ENCODE measurements at regions not wholly inside any gene's neighbourhood (a gene's known extent, or its start where the extent isn't known, plus 50 kb on each side); places are given as distances from the start of the nearest gene placed in this dataset.

GRCh38 chr2:58574873-58575272 lies 333.7 kb upstream of the FANCL start:
- POLR2A ChIA-PET = interaction anchor here (0.6 kb wide), 1 partner anchor 54 kb away, joined by 11 read pairs; no protein-coding TSS in a partner anchor
- TF ChIP-seq SIN3A (IDR thresholded peaks at IDR 0.05; ENCODE audit: borderline replicate concordance, insufficient read depth, low read depth, low read length) = no peak
- TF ChIP-seq POLR2AphosphoS5 (IDR thresholded peaks at IDR 0.05; ENCODE audit: low read depth, low read length) = no peak
- TF ChIP-seq, protein P1, sequence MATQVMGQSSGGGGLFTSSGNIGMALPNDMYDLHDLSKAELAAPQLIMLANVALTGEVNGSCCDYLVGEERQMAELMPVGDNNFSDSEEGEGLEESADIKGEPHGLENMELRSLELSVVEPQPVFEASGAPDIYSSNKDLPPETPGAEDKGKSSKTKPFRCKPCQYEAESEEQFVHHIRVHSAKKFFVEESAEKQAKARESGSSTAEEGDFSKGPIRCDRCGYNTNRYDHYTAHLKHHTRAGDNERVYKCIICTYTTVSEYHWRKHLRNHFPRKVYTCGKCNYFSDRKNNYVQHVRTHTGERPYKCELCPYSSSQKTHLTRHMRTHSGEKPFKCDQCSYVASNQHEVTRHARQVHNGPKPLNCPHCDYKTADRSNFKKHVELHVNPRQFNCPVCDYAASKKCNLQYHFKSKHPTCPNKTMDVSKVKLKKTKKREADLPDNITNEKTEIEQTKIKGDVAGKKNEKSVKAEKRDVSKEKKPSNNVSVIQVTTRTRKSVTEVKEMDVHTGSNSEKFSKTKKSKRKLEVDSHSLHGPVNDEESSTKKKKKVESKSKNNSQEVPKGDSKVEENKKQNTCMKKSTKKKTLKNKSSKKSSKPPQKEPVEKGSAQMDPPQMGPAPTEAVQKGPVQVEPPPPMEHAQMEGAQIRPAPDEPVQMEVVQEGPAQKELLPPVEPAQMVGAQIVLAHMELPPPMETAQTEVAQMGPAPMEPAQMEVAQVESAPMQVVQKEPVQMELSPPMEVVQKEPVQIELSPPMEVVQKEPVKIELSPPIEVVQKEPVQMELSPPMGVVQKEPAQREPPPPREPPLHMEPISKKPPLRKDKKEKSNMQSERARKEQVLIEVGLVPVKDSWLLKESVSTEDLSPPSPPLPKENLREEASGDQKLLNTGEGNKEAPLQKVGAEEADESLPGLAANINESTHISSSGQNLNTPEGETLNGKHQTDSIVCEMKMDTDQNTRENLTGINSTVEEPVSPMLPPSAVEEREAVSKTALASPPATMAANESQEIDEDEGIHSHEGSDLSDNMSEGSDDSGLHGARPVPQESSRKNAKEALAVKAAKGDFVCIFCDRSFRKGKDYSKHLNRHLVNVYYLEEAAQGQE (IDR thresholded peaks at IDR 0.05; ENCODE audit: insufficient read depth in 1 of 2, low read depth in 2 of 2, low read length in 1 of 2) = no peak
- no peak for TF ChIP-seq TCF7L2 (IDR thresholded peaks at IDR 0.05; ENCODE audit: low read depth, low read length)
- TF ChIP-seq, protein P2, sequence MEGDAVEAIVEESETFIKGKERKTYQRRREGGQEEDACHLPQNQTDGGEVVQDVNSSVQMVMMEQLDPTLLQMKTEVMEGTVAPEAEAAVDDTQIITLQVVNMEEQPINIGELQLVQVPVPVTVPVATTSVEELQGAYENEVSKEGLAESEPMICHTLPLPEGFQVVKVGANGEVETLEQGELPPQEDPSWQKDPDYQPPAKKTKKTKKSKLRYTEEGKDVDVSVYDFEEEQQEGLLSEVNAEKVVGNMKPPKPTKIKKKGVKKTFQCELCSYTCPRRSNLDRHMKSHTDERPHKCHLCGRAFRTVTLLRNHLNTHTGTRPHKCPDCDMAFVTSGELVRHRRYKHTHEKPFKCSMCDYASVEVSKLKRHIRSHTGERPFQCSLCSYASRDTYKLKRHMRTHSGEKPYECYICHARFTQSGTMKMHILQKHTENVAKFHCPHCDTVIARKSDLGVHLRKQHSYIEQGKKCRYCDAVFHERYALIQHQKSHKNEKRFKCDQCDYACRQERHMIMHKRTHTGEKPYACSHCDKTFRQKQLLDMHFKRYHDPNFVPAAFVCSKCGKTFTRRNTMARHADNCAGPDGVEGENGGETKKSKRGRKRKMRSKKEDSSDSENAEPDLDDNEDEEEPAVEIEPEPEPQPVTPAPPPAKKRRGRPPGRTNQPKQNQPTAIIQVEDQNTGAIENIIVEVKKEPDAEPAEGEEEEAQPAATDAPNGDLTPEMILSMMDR (IDR thresholded peaks at IDR 0.05) = no peak
- in situ Hi-C loops (cut with HindIII; ENCODE audit: low pct_unique_long_range_greater_than_20kb, low sequenced_read_pairs) = no loop called here

DNA sequence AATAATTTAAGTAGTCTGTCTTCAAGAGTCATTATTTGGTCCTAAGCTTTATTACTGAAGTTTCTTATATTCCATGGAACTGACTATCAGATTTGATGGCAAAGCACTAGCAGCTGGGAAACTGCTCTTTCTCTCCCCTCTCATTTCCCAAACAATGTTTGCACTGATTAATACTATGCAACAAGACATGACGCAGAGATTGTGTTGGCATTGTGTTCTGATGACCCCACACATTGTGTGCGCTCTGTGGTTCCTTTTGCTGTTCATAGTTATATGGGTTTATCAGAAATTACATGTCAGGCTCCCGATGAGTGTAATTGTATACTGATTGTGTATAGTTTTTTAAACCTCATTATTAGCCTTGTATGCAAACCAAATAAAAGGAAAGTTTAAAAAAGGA lies 331.6 kb upstream of the FANCL start:
- H3K27ac ChIP-seq (ENCODE audit: low read length) = no peak overlapping the region
- ATAC-seq (no peak), DNase-seq (ENCODE audit: low read depth, low spot score) (no peak)
- BruUV-seq (replicated peaks) = no TSS peak
- in situ Hi-C loops (cut with HindIII; ENCODE audit: low pct_unique_long_range_greater_than_20kb, low sequenced_read_pairs) (no loop called here), intact Hi-C loops (cut with micrococcal nuclease; ENCODE audit: unreplicated experiment) (no loop called here)
- no peaks in the 10 kb centered on the region; the same call in 1 of the 2 replicates for H3K27me3 ChIP-seq (ENCODE audit: control insufficient read depth, insufficient read depth, low read length)
- no peak overlapping the region for H3K4me3 ChIP-seq (ENCODE audit: low read depth in 2 of 2, low read length in 2 of 2)
- ChIA-PET CTCF (no interaction called here), POLR2A (no interaction called here)
- no peaks in the 10 kb centered on the region for H3K36me3 ChIP-seq (ENCODE audit: control insufficient read depth, insufficient read depth, low read length)
- no peak for TF ChIP-seq TCF7L2 (IDR thresholded peaks at IDR 0.05; ENCODE audit: low read depth, low read length)
- TF ChIP-seq, protein P2 (IDR thresholded peaks at IDR 0.05) = no peak
- TF ChIP-seq, protein P1 (IDR thresholded peaks at IDR 0.05; ENCODE audit: insufficient read depth in 1 of 2, low read depth in 2 of 2, low read length in 1 of 2) = no peak
- no peaks in the 10 kb centered on the region; the same call in 1 of the 2 replicates for H3K4me1 ChIP-seq (ENCODE audit: control insufficient read depth, insufficient read depth, low read length)
- H3K9me3 ChIP-seq (ENCODE audit: control insufficient read depth, insufficient read depth, low read depth, low read length) = no peaks in the 10 kb centered on the region

More at GRCh38 chr2:58574873-58575272, 333.7 kb upstream of the FANCL start:
- H3K9me3 ChIP-seq (ENCODE audit: control insufficient read depth, insufficient read depth, low read depth, low read length) = no peaks in the 10 kb centered on the region
- no peaks in the 10 kb centered on the region; the same call in 1 of the 2 replicates for H3K27me3 ChIP-seq (ENCODE audit: control insufficient read depth, insufficient read depth, low read length)
- no peak overlapping the region for H3K4me3 ChIP-seq (ENCODE audit: low read depth in 2 of 2, low read length in 2 of 2)
- no peak for ATAC-seq
- H3K36me3 ChIP-seq (ENCODE audit: control insufficient read depth, insufficient read depth, low read length) = no peaks in the 10 kb centered on the region
- CTCF ChIA-PET = no interaction called here
- no TSS peak for BruUV-seq (replicated peaks)
- no peak overlapping the region for H3K27ac ChIP-seq (ENCODE audit: low read length)
- intact Hi-C loops (cut with micrococcal nuclease; ENCODE audit: unreplicated experiment) = no loop called here
- H3K4me1 ChIP-seq (ENCODE audit: control insufficient read depth, insufficient read depth, low read length) = no peaks in the 10 kb centered on the region; the same call in 1 of the 2 replicates
- DNase-seq (ENCODE audit: low read depth, low spot score) = no peak
